ENCODE measurements at regions not wholly inside any gene's neighbourhood (a gene's known extent, or its start where the extent isn't known, plus 50 kb on each side); places are given as distances from the start of the nearest gene placed in this dataset.

- TF ChIP-seq CTCF (IDR thresholded peaks at IDR 0.05; ENCODE audit: insufficient read depth, low read depth, low read length) = no peak
- TF ChIP-seq EZH2 (IDR thresholded peaks at IDR 0.05; ENCODE audit: insufficient read depth, low read length) = no peak
Measured at GRCh38 chr13:73480779-73481559, 422.2 kb downstream of the KLF5 start.
